ENCODE measurements at regions not wholly inside any gene's neighbourhood (a gene's known extent, or its start where the extent isn't known, plus 50 kb on each side); places are given as distances from the start of the nearest gene placed in this dataset.

GRCh38 chr1:177627148-177627910 lies 342.5 kb downstream of the SEC16B start:
- WGBS (ENCODE audit: extremely low coverage, insufficient coverage, insufficient read length), result no CpG with 5 or more reads among the region's 4 CpGs
- Histone ChIP-seq H2AK5ac (ENCODE audit: low read length) (no peak overlapping the region), H4K12ac (ENCODE audit: low read depth, low read length) (no peak overlapping the region), H3K4me2 (ENCODE audit: low read length) (no peak overlapping the region), H3K4me1 (ENCODE audit: control insufficient read depth in 1 of 2, insufficient read depth in 2 of 2, low read length in 2 of 2) (no peaks in the 10 kb centered on the region), H3K4me3 (ENCODE audit: low read depth, low read length) (no peak overlapping the region), H2BK12ac (ENCODE audit: low read length) (no peak overlapping the region), H3K23ac (ENCODE audit: low read length) (no peak overlapping the region), H2BK5ac (ENCODE audit: low read depth, low read length, poor library complexity) (no peak overlapping the region), H3K36me3 (ENCODE audit: control insufficient read depth in 1 of 2, insufficient read depth in 2 of 2, low read length in 2 of 2) (no peaks in the 10 kb centered on the region), H4K91ac (ENCODE audit: low read depth, low read length) (no peak overlapping the region), H3K79me2 (ENCODE audit: control insufficient read depth, insufficient read depth, low read length, poor library complexity) (no peaks in the 10 kb centered on the region), H3K27me3 (ENCODE audit: insufficient read depth, low read length) (no peaks in the 10 kb centered on the region), H3K4ac (ENCODE audit: low read depth, low read length) (no peak overlapping the region), H3K9ac (ENCODE audit: low read length) (no peak overlapping the region), H2AFZ (ENCODE audit: insufficient read depth, low read length, poor library complexity) (no peak overlapping the region), H3K9me3 (ENCODE audit: insufficient read depth, low read depth, low read length) (no peaks in the 10 kb centered on the region), H3K14ac (ENCODE audit: low read length) (no peak overlapping the region), H4K8ac (ENCODE audit: low read depth, low read length) (no peak overlapping the region), H3K79me1 (ENCODE audit: low read length) (no peaks in the 10 kb centered on the region), H3K27ac (ENCODE audit: low read depth, low read length) (no peak overlapping the region), H2BK120ac (ENCODE audit: insufficient read depth, low read length, poor library complexity) (no peak overlapping the region), H3K18ac (ENCODE audit: low read length) (no peak overlapping the region)
- DNase-seq, result peak in 1 of 2 donors; percentile 82

- no peaks in the 10 kb centered on the region for H3K79me1 ChIP-seq (ENCODE audit: low read length)
- H2AK5ac ChIP-seq (ENCODE audit: low read length), result no peak overlapping the region
- no peak overlapping the region for H3K4me2 ChIP-seq (ENCODE audit: low read length)
- H2BK120ac ChIP-seq (ENCODE audit: insufficient read depth, low read length, poor library complexity), result no peak overlapping the region
- H3K14ac ChIP-seq (ENCODE audit: low read length), result no peak overlapping the region
- H3K27me3 ChIP-seq (ENCODE audit: insufficient read depth, low read length), result no peaks in the 10 kb centered on the region
- no peak overlapping the region for H2BK5ac ChIP-seq (ENCODE audit: low read depth, low read length, poor library complexity)
- no peak overlapping the region for H3K23ac ChIP-seq (ENCODE audit: low read length)
- no peak overlapping the region for H3K27ac ChIP-seq (ENCODE audit: low read depth, low read length)
- H4K12ac ChIP-seq (ENCODE audit: low read depth, low read length), result no peak overlapping the region
- no peak overlapping the region for H3K18ac ChIP-seq (ENCODE audit: low read length)
- no peak overlapping the region for H2AFZ ChIP-seq (ENCODE audit: insufficient read depth, low read length, poor library complexity)
- H3K79me2 ChIP-seq (ENCODE audit: control insufficient read depth, insufficient read depth, low read length, poor library complexity), result no peaks in the 10 kb centered on the region
- H4K8ac ChIP-seq (ENCODE audit: low read depth, low read length), result no peak overlapping the region
- WGBS (ENCODE audit: extremely low coverage, insufficient coverage, insufficient read length), result no CpG with 5 or more reads among the region's 4 CpGs
- no peak overlapping the region for H4K91ac ChIP-seq (ENCODE audit: low read depth, low read length)
- DNase-seq, result peak; percentile 91 to 98
- H3K9me3 ChIP-seq (ENCODE audit: insufficient read depth, low read depth, low read length), result no peaks in the 10 kb centered on the region
- no peak overlapping the region for H2BK12ac ChIP-seq (ENCODE audit: low read length)
- peaks cover 0 to 3% of the 10 kb centered on the region in 2 experiments for H3K4me1 ChIP-seq (ENCODE audit: control insufficient read depth in 1 of 2, insufficient read depth in 2 of 2, low read length in 2 of 2)
- no peak overlapping the region for H3K9ac ChIP-seq (ENCODE audit: low read length)
- H3K4ac ChIP-seq (ENCODE audit: low read depth, low read length), result no peak overlapping the region
- H3K36me3 ChIP-seq (ENCODE audit: control insufficient read depth in 1 of 2, insufficient read depth in 2 of 2, low read length in 2 of 2), result no peaks in the 10 kb centered on the region
- H3K4me3 ChIP-seq (ENCODE audit: low read depth, low read length), result no peak overlapping the region
Observed at GRCh38 chr1:177620636-177621190, 349.1 kb downstream of the SEC16B start.

- H3K14ac ChIP-seq (ENCODE audit: low read length), result no peak overlapping the region
- H2AK5ac ChIP-seq (ENCODE audit: low read length), result no peak overlapping the region
- no peak overlapping the region for H3K27ac ChIP-seq (ENCODE audit: low read depth, low read length)
- DNase-seq, result peak; percentile 13 to 95
- no peak overlapping the region for H3K18ac ChIP-seq (ENCODE audit: low read length)
- H4K12ac ChIP-seq (ENCODE audit: low read depth, low read length), result no peak overlapping the region
- H3K36me3 ChIP-seq (ENCODE audit: control insufficient read depth in 1 of 2, insufficient read depth in 2 of 2, low read length in 2 of 2), result no peaks in the 10 kb centered on the region
- no peak overlapping the region for H2AFZ ChIP-seq (ENCODE audit: insufficient read depth, low read length, poor library complexity)
- no peak overlapping the region for H3K23ac ChIP-seq (ENCODE audit: low read length)
- no peak overlapping the region for H2BK120ac ChIP-seq (ENCODE audit: insufficient read depth, low read length, poor library complexity)
- no peak overlapping the region for H3K4ac ChIP-seq (ENCODE audit: low read depth, low read length)
- H4K8ac ChIP-seq (ENCODE audit: low read depth, low read length), result no peak overlapping the region
- no peaks in the 10 kb centered on the region for H3K79me1 ChIP-seq (ENCODE audit: low read length)
- H2BK5ac ChIP-seq (ENCODE audit: low read depth, low read length, poor library complexity), result no peak overlapping the region
- no peaks in the 10 kb centered on the region for H3K79me2 ChIP-seq (ENCODE audit: control insufficient read depth, insufficient read depth, low read length, poor library complexity)
- H2BK12ac ChIP-seq (ENCODE audit: low read length), result no peak overlapping the region
- H3K4me3 ChIP-seq (ENCODE audit: low read depth, low read length), result no peak overlapping the region
- WGBS (ENCODE audit: extremely low coverage, insufficient coverage, insufficient read length), result no CpG with 5 or more reads among the region's 3 CpGs
- H4K91ac ChIP-seq (ENCODE audit: low read depth, low read length), result no peak overlapping the region
- no peaks in the 10 kb centered on the region for H3K27me3 ChIP-seq (ENCODE audit: insufficient read depth, low read length)
- peaks cover 0 to 3% of the 10 kb centered on the region in 2 experiments for H3K4me1 ChIP-seq (ENCODE audit: control insufficient read depth in 1 of 2, insufficient read depth in 2 of 2, low read length in 2 of 2)
- no peak overlapping the region for H3K4me2 ChIP-seq (ENCODE audit: low read length)
- no peak overlapping the region for H3K9ac ChIP-seq (ENCODE audit: low read length)
- H3K9me3 ChIP-seq (ENCODE audit: insufficient read depth, low read depth, low read length), result no peaks in the 10 kb centered on the region
Observed at GRCh38 chr1:177615251-177615650, 354.6 kb downstream of the SEC16B start.

- Histone ChIP-seq H3K27me3 (ENCODE audit: insufficient read depth, low read length) (no peaks in the 10 kb centered on the region), H4K8ac (ENCODE audit: low read depth, low read length) (no peak overlapping the region), H2AFZ (ENCODE audit: insufficient read depth, low read length, poor library complexity) (no peak overlapping the region), H3K9ac (ENCODE audit: low read length) (no peak overlapping the region), H2BK5ac (ENCODE audit: low read depth, low read length, poor library complexity) (no peak overlapping the region), H4K12ac (ENCODE audit: low read depth, low read length) (no peak overlapping the region), H3K4me1 (ENCODE audit: control insufficient read depth in 1 of 2, insufficient read depth in 2 of 2, low read length in 2 of 2) (peaks cover 0 to 3% of the 10 kb centered on the region in 2 experiments), H3K9me3 (ENCODE audit: insufficient read depth, low read depth, low read length) (no peaks in the 10 kb centered on the region), H3K4ac (ENCODE audit: low read depth, low read length) (no peak overlapping the region), H3K79me1 (ENCODE audit: low read length) (no peaks in the 10 kb centered on the region), H3K4me2 (ENCODE audit: low read length) (no peak overlapping the region), H2BK120ac (ENCODE audit: insufficient read depth, low read length, poor library complexity) (no peak overlapping the region), H3K27ac (ENCODE audit: low read depth, low read length) (no peak overlapping the region), H2AK5ac (ENCODE audit: low read length) (no peak overlapping the region), H3K18ac (ENCODE audit: low read length) (no peak overlapping the region), H3K4me3 (ENCODE audit: low read depth, low read length) (no peak overlapping the region), H4K91ac (ENCODE audit: low read depth, low read length) (no peak overlapping the region), H3K14ac (ENCODE audit: low read length) (no peak overlapping the region), H3K79me2 (ENCODE audit: control insufficient read depth, insufficient read depth, low read length, poor library complexity) (no peaks in the 10 kb centered on the region), H3K36me3 (ENCODE audit: control insufficient read depth in 1 of 2, insufficient read depth in 2 of 2, low read length in 2 of 2) (no peaks in the 10 kb centered on the region), H3K23ac (ENCODE audit: low read length) (no peak overlapping the region), H2BK12ac (ENCODE audit: low read length) (no peak overlapping the region)
- no CpG with 5 or more reads among the region's 1 CpG for WGBS (ENCODE audit: extremely low coverage, insufficient coverage, insufficient read length)
- no peak for DNase-seq
Observed at GRCh38 chr1:177611402-177611801, 358.5 kb downstream of the SEC16B start.
